NCI-H82 (cell line): ENCODE measurements at regions not wholly inside any gene's neighbourhood (a gene's known extent, or its start where the extent isn't known, plus 50 kb on each side); places are given as distances from the start of the nearest gene placed in this dataset.

Source experiments
- DNase-seq: peaks from one replicate; lab custom pipeline; 2025; lab: John Stamatoyannopoulos, UW

DNA sequence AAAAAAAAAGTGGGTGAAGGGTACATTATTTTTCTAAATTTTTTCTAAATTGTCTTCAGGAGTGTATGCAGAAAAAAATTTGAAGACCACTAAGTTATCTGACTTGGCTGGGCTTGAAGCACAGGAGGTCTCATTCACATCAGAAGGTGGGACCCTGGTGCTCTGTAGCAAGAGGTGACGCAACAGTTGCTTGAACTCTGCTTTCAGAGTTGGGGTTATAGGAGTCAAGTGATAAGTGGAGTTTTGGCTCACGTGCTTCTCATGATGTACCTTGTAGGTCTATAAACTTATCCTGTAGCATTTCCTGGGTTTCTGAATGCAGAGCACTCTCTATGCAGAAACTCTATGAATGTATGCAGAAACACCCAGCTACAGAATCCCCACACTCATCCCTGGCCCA is 58.5 kb upstream of the FOXC1 start:
- DNase-seq: no peak

DNA sequence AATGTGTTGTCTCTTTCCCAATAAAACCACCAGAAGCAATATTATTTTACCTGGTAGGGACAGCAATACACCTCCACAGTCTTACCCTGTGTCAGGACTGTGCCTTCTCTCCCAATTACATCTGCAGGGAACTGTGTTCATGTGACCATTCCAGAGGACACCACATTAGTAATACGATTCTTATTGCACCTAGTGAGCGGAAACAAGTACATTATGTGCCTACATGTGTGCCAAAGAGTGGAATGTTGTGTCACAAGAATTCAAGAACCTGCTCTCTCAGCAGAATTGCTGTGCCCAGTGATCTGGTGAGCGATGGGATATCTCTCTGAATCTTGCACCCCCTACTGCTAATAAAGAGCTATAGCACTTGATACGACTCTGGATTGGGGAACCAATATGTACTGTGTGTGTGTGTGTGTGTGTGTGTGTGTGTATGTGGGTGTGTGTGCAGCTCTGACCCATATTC is 57.4 kb upstream of the FOXC1 start:
- DNase-seq: peak; percentile 47

GRCh38 chr6:1553562-1554083 is 56.1 kb upstream of the FOXC1 start:
- DNase-seq: no peak

- no peak for DNase-seq
Observed at GRCh38 chr6:1554141-1554475, 55.6 kb upstream of the FOXC1 start.

DNA sequence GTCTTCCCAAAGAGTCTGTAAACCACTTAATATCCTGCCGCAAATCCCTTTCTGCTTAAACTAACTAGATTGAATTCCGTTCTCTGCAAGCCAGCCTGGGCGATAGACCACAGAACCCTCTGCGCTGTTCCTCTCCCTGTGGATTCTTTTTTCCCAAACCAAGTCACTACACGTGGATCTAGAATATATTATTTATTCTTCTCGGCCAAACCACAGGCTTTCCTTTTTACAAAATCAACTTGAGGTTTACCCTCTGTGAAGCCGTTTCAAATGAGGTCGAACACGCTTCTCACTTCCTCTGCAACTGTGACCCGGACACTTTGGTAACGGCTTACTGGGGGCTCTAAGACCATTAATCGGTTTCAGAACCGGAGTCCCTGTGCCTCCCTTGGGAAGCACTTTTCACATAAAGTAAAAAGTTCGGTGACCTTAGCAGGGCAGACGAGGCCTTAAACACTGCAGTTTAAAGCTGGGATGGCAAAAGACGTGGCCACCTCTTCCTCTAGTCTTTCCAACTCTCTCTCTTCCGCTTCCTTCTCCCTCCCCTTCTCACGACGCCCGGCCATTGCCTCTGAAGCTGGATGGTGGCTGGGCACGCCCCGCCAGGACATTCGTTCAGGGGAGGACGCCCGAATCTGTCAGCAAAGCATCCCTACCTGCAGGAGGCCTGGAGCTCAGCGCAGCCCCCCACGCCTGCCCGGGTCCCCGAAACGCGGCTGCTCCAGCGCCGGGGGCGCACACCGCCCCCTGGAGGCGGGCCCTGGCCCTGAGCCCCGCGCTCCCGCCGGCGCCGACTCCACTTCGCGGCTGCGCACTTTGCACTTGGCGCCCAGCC is 55.0 kb upstream of the FOXC1 start:
- DNase-seq: peak; percentile 89

- no peak for DNase-seq
Observed at GRCh38 chr6:1558388-1558787, 51.3 kb upstream of the FOXC1 start.
